ENCODE measurements at regions not wholly inside any gene's neighbourhood (a gene's known extent, or its start where the extent isn't known, plus 50 kb on each side); places are given as distances from the start of the nearest gene placed in this dataset.

DNA sequence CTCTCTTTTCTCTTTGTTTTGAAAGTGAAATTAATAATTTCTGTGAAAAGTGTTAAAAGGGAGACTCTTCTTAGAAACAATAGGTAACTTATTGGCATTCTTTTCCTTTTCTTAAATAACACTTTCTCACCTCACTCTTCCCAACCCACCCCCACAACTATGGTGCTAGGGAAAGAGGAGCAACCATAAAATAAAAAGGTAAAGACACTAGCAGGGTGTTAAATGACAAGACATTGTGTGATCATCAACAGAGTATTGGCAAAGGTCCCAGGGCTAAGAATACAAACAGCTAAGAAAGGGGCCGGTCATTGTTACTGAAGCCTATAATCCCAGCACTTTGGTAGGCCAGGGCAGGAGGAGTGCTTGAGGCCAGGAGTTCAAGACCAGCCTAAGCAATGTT is 183.7 kb downstream of the NEBL start:
- no peak overlapping the region for H2AFZ ChIP-seq (ENCODE audit: low read length)
- H3K9me3 ChIP-seq (ENCODE audit: insufficient read depth in 2 of 2, low read depth in 1 of 2, low read length in 1 of 2), result no peaks in the 10 kb centered on the region
- H3K23ac ChIP-seq (ENCODE audit: insufficient read length), result no peak overlapping the region
- no peak overlapping the region for H4K8ac ChIP-seq (ENCODE audit: extremely low read depth, insufficient read depth, low read length)
- no peaks in the 10 kb centered on the region for H4K20me1 ChIP-seq (replicated peaks in 1 of 2; ENCODE audit: control insufficient read depth in 1 of 2, insufficient read depth in 2 of 2, low read length in 2 of 2)
- H3K79me1 ChIP-seq (ENCODE audit: low read depth, low read length), result no peaks in the 10 kb centered on the region
- no peak overlapping the region for H2BK12ac ChIP-seq (ENCODE audit: low read depth, low read length)
- no peak overlapping the region for H2BK20ac ChIP-seq (ENCODE audit: low read length)
- POLR2A ChIA-PET (ENCODE audit: partially characterized antibody), result no interaction called here
- H3K9ac ChIP-seq (replicated peaks in 1 of 4; ENCODE audit: extremely low read depth in 1 of 4, low read depth in 3 of 4, low read length in 3 of 4), result no peak overlapping the region
- no peak overlapping the region for H3K56ac ChIP-seq (replicated peaks; ENCODE audit: insufficient read length, low read depth, low read length)
- H3K14ac ChIP-seq (ENCODE audit: insufficient read length), result no peak overlapping the region
- H3K79me2 ChIP-seq (ENCODE audit: control insufficient read depth in 1 of 2, insufficient read depth in 2 of 2, low read length in 2 of 2), result no peaks in the 10 kb centered on the region
- no peaks in the 10 kb centered on the region for H3K23me2 ChIP-seq (ENCODE audit: low read depth, low read length)
- no peak overlapping the region for H2BK120ac ChIP-seq (replicated peaks; ENCODE audit: low read depth, low read length)
- H2BK15ac ChIP-seq (ENCODE audit: low read length), result no peak overlapping the region
- no peak overlapping the region for H3K4ac ChIP-seq (replicated peaks; ENCODE audit: insufficient read length, low read depth, low read length)
- no peak overlapping the region for H3K27ac ChIP-seq (ENCODE audit: low read depth, low read length)
- H4K91ac ChIP-seq (replicated peaks; ENCODE audit: insufficient read length, low read length), result no peak overlapping the region
- H2BK5ac ChIP-seq (ENCODE audit: low read depth, low read length), result no peak overlapping the region
- WGBS, 2 experiments (ENCODE audit: extremely low coverage in 1 of 2, insufficient coverage in 1 of 2, insufficient read length in 1 of 2, insufficient replicate concordance in 2 of 2, low coverage in 1 of 2, low lambda C conversion rate in 2 of 2, missing lambda C conversion rate in 1 of 2), result 92% methylated on average over 1 of the region's 1 CpG; no CpG with 5 or more reads in 1 of the 2 experiments
- no peak for DNase-seq (ENCODE audit: low read depth in 1 of 2, low spot score in 2 of 2)
- H3K4me2 ChIP-seq (ENCODE audit: insufficient read depth in 1 of 2, low read depth in 2 of 2, low read length in 2 of 2), result no peak overlapping the region
- no peak overlapping the region for H3K18ac ChIP-seq (ENCODE audit: extremely low read depth, low read length)
- no peak overlapping the region for H2AK5ac ChIP-seq (ENCODE audit: low read depth, low read length)
- H4K5ac ChIP-seq (ENCODE audit: insufficient read length, low read depth, low read length), result no peak overlapping the region
- no peaks in the 10 kb centered on the region for H3K27me3 ChIP-seq (replicated peaks in 1 of 4; ENCODE audit: control insufficient read depth in 3 of 4, extremely low read depth in 1 of 4, insufficient read depth in 3 of 4, low read length in 3 of 4)
- CTCF ChIA-PET (ENCODE audit: partially characterized antibody), result interaction anchor here (0.6 kb wide), 1 partner anchor 141 kb away, joined by 3 read pairs; no protein-coding TSS in a partner anchor
- H3K36me3 ChIP-seq (ENCODE audit: control insufficient read depth in 2 of 4, insufficient read depth in 4 of 4, low read length in 3 of 4), result no peaks in the 10 kb centered on the region
- no peak overlapping the region for H3K4me3 ChIP-seq (ENCODE audit: extremely low read depth in 1 of 4, insufficient read depth in 2 of 4, low read depth in 3 of 4, low read length in 4 of 4)
- H3K4me1 ChIP-seq (replicated peaks in 1 of 4; ENCODE audit: control insufficient read depth in 3 of 4, insufficient read depth in 4 of 4, low read length in 3 of 4), result peaks cover 0 to 4% (median 2%) of the 10 kb centered on the region in 4 experiments; a peak in 2 of 7 replicates
- TF ChIP-seq POLR2AphosphoS5 (IDR thresholded peaks at IDR 0.05; ENCODE audit: low read depth, low read length) (no peak), SAP30 (IDR thresholded peaks at IDR 0.05; ENCODE audit: insufficient read depth, insufficient replicate concordance, low read length) (no peak)
- FAIRE-seq, result no peak

All from H1 (cell line).